HG02938 (cell line): ENCODE measurements at regions not wholly inside any gene's neighbourhood (a gene's known extent, or its start where the extent isn't known, plus 50 kb on each side); places are given as distances from the start of the nearest gene placed in this dataset.

Experiments
- ATAC-seq: cut with Tn5 transposase; IDR thresholded peaks from one replicate; pipeline ENCODE4 v1.9.1; 2021; ENCODE audit warnings: mild to moderate bottlenecking, moderate library complexity; ENCODE audit not compliant: unreplicated experiment

DNA sequence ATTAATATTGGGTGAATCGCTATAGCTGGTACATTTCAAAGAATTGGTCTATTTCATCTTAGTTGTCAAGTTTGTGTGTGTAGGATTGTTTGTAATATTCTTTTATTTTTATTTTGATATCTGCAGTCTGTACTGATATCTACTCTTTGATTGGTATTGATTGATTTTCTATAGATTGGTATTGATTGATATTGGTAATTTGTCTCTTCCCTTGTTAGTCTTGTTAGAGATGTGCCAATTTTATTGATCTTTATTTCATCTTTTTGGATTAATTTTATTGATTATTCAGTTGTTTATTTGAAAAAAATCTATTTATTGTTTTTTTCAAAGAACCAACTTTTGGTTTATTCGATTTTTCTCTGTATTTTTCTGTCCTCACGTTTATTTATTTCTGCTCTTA lies 61.4 kb downstream of the TM2D3 start:
- ATAC-seq, result no peak

DNA sequence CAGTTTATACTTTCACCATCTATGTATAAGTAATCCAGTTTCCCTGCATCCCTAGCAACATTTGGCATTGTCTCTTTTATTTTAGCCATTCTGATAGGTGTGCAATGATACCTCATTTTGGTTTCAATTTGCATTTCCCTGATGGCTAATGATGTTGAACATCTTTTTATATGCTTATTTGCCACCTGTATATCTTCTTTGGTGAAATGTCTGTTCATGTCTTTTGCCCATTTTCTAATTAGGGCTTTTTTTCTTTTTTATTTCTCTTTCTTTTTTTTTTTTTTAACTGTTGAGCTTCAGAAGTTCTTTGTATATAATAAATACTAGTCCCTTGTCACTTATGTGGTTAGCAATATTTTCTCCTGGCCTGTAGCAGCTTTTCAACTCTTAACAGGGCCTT lies 68.9 kb downstream of the TM2D3 start:
- no peak for ATAC-seq

DNA sequence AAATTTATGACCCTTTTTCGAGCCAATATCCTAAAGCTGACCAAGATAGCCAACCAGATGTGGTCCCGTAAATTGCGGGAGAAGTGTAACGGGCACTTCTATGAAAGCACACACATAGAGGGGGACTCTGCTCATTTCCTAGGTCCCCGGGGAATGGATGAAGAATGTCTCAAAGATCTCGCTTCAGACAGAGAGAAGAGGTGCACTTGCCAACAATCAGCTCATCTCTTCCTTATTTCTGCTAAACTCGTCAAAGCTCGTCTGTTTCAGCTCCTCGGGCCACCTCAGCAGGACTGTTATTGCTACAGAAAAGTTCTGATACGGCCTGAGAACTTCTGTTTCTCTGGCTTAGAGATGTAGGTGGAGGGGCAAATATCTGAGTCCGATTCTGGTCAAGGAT lies 71.8 kb downstream of the TM2D3 start:
- ATAC-seq, result no peak

DNA sequence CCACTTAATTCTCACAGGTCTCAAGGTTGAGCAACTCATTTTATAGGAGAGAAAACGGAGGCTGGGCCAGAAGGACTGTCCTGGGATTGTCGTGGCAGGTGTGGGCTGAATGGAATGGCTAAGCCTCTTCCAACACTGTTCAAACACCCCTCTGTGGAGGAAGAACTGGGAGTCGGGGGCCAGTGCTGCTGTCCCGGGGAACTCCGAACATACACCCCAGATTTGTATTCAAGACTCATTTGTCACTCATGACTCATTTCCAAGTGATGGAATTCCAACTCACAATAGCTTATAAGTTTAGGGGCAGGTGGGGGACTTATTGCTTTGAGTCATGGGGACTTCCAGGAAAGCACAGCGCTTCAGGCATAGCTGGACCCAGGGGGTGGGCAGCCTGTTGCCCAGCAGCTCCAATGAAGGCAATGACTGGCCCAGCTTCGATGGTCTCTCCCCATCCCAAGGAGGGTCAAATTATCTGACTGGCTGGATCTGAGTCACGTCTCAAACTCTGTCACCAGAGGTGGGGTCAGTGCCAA lies 72.5 kb downstream of the TM2D3 start:
- ATAC-seq, result no peak

DNA sequence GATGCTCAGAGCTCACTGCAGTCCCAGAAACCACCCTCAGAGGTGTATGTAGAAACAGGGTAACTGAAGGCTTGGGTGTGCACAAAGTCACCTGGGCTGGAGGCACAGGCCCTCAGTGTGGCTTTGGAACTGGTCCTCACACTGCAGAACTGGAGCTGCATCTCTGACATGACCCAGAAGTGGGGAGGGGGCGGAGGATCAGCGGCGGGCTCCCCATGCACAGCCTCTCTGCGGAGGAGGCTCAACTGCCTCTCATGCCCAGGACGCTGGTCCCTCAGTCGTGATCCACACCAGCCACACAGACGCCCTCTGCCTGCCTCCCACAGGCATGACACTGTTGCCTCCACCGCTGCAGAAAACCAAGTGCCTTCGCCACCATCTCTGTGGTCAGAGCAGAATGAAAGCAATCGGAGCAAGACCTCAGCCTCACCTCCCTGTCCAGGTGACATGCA lies 73.7 kb downstream of the TM2D3 start:
- peak; percentile 69 for ATAC-seq

DNA sequence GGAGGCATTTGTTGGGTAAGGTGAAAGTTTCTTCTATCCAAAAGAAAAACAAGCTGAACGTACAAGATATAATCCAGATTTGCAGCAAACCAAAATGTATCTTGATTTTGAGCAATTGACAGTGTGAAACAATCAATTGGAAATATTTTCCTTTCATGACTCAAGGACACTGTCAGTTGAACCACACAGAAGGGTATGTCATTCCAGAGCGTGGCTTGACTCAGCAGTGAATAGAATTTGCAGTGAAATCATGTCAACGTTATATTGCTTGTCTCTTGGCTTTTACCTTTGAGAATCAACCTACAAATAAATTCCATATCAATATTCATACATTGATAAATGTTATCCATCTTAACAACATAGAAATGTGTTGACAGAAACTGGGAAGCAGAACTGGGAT lies 78.2 kb downstream of the TM2D3 start:
- ATAC-seq, result no peak

DNA sequence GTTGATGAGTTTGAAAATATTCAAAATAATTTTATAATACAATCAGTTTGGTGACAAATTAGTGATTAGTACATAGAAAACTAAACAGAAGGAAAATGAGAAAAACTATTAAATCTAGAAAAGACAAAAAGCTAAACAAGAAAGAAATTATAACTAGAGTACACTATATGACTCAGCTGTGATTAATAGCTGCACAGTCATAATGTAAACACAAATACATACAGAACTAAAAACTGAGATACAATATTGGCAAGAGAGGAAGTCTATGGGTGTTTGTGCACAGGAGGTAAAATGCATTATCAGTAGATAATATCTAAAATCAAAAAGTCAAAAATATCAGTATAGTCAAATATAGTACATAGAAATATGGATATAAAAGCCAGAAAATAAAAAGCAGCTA lies 80.7 kb upstream of the PCSK6 start:
- no peak for ATAC-seq

DNA sequence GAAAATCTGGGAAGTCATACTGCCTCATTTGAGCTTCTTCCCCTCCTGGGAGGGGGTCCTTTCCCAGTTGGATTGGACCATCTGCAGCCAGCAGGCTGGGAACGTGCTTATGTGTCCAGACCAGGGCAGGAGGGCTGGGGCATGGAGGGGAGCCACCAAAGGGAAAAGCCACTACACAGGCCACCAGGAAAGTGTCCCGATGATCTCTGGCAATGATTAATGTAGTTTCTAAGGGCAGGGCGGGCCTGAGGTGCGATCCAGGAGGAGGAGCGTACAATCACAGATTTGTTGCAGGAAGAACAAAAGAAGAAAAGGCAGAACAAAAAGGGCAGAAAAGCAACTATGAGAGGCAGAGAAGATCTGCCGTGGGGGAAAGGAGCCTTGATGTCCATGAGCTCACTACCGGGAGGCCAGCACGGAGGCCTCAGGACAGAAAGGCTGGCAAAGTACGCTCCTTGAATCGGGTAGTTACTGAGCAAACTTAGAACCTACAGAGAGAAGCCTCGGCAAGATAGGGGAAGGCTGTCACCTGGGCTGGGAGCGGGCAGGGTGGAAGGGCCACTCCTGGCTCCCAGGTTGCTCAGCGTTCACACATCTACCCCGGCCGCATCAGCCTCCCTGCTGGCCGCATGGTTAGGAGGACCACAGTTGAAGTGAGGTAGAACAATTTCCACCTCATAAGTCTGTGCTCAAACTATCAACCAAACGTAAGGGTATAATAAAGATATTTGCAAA lies 79.5 kb upstream of the PCSK6 start:
- ATAC-seq, result no peak

DNA sequence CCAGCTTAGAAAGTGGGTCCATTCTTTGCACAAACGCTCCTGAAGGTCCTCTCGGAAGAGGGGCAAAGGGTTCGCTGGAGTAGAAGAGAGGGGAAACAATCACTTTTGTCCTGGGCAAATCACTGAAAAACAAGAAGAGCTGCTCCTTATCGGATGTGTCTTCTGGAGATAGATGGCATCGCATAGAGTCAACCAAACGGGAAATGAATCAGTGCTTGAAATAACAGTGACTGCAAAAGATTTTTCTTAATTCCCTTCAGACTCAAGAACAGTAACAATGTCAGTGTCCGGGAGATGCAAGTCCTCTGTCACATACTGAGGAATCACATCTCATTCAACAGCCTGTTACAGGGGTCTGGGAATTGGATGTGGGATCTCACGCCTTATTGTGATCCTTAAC lies 78.8 kb upstream of the PCSK6 start:
- no peak for ATAC-seq

DNA sequence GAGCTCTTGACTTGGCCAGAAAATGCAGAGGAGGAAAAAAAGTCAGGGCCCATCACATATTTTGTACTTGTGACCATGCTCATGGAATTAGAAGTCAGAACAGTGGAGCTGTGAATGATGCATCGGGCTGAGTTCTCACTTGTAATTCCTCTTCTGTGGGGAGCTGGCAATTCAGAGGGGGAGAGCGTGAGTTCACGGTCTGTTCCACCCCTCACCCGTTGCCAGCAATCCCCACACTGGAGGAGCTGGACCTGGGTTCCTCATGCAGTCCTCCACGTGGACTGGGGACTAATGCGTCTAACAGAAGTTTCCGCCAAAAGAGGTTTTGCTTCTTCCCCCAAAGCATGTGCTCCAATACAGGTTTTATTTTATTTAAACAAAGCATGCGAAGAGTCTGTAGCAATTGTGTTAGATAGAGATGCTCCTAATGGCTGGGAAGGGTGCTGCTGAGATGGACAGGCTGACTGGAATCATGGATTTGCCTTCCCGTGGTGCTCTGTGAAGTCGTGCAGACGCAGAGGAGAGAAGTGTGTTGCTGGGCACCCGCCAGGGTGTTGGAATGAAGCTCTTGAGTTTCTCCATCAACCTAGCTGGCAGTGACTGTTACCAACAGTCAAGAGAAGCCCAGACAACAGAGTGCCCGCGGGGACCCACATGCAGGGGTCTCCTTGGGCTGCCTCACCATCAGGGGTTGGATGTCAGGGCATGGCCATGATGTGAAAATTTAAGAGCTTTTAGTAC lies 77.4 kb upstream of the PCSK6 start:
- ATAC-seq, result no peak

DNA sequence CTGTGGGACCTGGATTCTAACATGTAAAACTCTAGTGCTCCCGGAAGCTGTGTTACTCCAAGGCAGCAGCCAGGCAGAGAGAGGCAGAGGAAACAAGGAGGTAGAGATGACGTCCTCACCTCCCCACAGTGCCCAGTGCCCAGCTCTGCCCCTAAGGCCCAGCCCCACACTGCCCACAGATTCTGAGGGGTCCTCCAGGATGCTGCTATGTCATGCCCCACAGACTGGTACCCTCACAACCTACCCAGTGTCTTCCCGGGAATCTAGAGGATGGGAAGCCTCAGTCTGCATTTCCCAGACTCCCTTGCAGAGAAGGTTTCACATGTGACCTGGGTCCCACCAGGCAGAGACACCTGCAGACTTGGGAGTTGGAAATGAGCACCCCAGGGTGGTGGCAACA lies 75.9 kb upstream of the PCSK6 start:
- no peak for ATAC-seq

DNA sequence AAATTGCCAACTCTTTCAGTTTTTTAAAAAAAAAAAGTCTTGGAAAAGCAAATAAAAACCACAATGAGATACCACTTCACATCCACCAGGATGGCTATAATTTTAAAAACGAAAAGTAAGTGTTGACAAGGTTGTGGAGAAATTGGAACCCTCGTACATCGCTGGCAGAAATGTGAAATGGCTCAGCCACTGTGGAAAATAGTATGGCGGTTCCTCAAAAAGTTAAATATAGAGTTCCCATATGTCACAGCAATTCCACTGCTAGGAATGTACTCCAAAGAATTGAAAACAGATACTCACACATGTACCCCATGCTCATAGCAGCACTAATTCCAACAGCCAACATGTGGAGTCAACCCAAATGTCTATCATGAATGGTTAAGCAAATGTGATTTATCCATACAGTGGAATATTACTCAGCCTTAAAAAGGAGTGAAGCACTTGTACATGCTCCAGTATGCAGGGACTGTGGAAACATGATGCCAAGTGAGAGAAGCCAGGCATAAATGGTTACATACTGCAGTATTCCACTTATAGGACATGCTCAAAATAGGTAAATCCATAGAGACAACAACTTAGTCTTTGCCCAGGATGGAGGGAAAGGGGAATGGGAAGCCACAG lies 73.8 kb upstream of the PCSK6 start:
- no peak for ATAC-seq

DNA sequence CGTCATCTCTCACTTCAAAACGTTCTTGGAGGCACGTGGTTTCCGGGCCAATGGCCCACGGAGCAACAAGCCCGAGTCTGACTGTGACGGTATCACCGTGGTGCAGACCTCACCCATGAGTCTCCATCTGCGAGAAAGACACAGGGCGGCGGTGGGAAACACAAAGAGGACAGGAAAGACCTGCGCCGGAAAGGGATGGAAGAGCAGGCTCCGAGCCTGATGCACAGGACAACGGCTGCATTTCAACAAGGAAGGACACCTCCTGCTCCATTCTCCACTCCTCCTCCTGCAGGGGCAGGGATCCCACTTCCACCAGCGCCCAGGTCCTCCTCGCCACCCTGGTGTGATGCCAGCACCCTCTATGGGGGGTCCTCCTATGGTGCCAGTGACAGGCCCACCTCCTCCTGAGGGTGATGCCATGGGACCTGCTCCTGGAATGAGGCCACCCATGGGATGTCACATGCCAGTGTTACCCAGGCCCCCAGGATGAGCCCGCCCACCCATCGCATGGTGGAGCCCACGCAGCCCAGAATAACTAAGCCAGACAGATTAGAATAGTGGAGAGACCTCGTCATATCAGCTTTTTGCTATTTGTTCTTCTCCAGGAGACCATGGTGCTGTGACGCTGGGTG lies 73.0 kb upstream of the PCSK6 start:
- ATAC-seq, result no peak

DNA sequence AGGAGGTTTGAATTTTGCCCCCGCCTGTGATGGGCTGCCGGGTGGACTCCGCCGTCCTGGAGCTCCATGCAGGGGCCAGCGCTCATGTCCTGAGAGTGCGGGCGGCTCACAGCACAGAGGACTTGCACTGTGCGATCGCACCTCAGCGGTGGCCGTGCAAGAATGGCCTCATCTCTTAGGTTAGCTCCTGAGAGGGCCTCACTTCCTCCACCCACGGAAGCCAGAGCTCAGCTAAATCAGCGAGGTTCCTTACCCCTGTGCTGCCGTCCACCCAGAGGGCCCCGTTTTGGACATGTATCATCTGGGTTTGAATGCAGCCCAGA lies 72.0 kb upstream of the PCSK6 start:
- no peak for ATAC-seq

DNA sequence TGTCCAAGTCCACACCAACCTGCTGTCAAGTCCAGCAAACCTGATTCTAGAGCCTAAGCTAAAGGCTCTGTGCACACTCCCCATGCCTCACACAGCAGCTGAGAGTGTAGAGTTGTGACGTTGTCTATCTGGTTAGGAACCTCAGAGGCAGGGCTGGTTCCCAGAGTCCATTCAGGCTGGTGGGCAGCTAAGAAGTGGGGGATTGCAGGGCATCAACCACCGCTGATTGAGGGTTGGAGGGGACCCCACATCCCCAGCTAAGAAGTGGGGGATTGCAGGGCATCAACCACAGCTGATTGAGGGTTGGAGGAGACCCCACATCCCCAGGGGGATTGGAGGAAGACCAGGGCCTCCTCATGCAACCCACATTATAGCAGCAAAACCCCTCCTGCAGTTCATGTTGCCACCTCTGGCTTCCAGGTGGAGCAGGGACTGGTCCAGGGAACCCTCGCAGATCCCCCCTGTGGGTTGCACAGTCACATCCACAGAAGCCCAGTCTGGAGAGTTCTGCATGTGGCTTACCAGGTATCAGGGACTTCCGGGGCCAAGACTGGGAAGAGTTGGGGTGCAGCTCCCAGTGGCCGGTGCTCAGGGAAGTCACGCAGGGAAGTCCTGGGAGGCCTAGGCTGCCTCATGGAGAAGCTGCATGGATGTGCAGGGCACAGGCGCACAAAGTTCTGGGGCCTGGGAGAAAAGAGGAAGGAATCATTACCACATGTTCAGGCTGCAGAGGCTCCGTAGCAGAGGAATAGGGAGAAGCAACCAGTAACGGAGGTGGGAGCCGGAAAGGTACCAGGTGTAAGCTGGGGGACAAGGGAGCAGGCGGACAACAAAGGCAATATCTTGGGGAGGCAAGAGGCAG lies 71.4 kb upstream of the PCSK6 start:
- no peak for ATAC-seq

DNA sequence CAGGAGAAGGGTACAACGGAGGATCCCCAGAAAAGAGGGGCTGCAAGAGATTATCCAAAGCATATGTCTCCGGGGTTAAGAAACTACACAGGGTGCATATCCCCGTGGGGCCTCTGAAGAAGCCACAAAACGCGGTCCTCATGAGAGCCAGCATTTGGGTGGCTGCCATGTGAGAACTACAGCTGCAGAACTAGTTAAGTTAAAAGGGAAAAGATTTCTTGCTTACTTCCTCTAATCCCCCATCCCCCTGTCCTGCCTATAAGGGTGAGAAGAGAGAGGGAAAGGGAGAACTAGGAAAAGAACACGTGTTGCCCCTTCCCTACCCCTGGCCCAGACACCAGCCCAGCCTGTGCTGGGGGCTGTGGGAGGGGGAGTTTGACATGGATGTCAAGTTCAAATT lies 70.4 kb upstream of the PCSK6 start:
- ATAC-seq, result no peak

DNA sequence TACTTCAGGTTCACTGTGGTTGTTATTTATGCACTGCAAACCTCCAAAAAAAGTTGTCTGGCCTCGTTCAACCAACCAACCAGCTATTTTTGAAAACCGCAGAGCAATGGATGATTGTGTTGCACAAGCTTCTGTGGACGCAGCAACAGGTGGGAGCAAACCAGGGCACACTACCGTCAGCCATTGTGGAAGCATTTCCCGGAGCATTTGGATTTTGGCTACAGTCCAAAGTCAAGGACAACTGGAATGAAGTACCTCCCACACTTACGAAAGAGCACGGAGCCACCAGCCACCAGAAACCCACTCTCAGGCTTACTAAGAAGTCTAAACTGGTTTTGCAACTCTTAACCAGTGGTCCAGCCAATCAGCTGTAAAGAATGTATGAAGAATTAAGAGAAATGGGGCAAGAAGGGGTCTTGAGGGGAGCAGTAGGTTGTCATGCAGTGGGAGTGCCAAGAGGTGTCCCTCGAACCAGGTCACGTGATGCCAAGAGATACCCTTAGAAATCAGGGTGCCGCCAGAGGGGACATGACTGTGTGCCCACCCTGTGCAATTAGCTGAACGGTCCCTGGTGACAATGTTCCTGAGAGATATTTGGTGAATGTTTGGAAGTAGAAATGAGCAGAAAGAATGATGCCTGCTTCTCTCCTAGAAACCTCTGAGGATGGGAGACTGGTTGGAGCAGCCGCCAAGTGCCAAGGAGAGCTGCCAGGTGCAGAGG lies 68.9 kb upstream of the PCSK6 start:
- ATAC-seq, result no peak

DNA sequence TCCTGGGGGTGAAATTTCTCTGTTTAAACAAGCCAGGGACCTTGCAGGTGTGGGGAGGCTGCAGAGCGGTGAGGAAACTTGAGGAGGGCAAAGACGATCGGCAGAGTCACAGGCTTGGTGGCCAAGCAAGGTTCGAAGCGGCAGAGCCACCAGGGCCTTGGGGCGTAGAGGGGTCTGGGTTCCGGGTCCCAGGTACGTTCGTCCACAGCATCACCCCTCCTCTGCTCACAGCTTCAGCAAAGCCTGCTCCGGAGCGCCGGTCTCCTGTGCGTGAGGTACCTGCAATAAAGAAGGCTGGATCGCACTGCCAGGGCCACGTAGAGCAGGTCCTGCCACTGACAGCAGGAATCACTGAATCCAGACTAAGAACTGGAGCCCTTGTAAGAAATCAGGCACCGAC lies 66.8 kb upstream of the PCSK6 start:
- ATAC-seq, result no peak

DNA sequence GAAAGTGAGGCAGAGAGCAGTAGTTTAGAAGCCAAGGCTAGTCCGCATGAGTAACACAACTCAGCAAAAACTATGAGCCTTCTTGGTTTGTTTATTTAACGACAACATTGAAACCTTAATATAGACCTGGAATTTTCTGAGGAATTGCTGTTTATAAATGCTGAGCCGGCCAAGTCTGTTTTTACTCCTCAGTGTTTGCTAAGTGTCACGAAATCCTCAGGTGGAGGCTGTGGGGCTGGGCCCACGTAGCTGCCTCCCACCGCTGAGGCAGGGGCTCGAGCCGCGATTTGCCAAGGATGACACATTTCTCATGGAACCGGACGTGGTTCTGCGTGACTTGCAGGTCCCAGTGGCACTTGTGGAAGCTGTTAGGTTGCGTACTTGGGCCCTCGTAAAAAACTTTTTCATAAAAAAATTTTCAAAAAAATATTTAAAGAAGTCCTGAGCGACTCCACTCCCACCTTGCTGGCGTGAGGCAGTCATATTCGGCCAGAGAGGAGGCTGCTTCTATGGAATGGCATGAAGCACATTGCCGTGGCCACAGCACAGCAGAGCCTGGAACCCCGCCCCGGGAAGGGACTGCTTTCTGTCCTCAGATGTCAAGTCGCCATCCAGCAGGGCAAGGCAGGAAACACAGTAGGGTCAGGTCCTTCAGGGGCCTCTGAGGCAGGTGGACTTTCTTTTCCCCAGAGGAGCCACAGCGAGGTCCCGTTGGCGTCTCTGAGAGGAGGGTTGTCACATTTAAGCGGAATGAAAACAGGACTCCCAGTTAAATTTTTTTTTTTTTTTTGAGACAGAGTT lies 64.8 kb upstream of the PCSK6 start:
- ATAC-seq, result no peak
